ENCODE measurements at regions not wholly inside any gene's neighbourhood (a gene's known extent, or its start where the extent isn't known, plus 50 kb on each side); places are given as distances from the start of the nearest gene placed in this dataset.

DNA sequence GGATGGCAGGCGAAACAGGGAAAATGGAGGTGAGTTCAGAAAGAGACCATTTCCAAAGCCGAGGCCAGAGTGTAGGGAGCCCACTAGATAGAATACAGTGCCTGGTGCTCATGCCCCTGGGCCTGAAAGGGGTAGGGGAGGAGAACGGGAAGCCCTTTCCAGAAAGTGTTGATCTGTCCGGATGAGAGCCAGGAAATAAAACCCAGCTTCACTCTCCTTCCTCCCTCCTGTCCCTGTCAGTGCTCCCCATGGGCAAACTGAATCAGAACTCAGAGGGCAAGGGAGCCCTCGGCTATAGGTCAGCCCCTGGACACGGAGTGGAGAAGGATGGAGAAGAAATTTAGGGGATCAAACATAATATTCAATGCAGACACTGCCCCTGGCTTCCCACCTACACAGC lies 57.7 kb upstream of the RPL38 start:
- TF ChIP-seq CTCF (IDR thresholded peaks at IDR 0.05) (no peak), EP300 (IDR thresholded peaks at IDR 0.05) (no peak)
